Fibroblast of lung (primary cell): ENCODE measurements at regions not wholly inside any gene's neighbourhood (a gene's known extent, or its start where the extent isn't known, plus 50 kb on each side); places are given as distances from the start of the nearest gene placed in this dataset.

Experiments
- CTCF ChIP-seq, 2 donors: IDR thresholded peaks in 1 of 2; conservative IDR thresholded peaks in 1 of 2; 1 replicate in 1 of 2; 2 replicates in 1 of 2; pipeline ENCODE4 v1.5.1; 2011 to 2012; ENCODE audit warnings: low read length in 2 of 2, control low read depth in 1 of 2, inconsistent platforms in 1 of 2, low read depth in 1 of 2, mild to moderate bottlenecking in 1 of 2
- EZH2 ChIP-seq: IDR thresholded peaks from 2 replicates; pipeline ENCODE4 v1.5.1; 2012; ENCODE audit warnings: low read length, control low read depth, mild to moderate bottlenecking; ENCODE audit errors: missing control alignments

- TF ChIP-seq EZH2 (no peak), CTCF (conservative IDR thresholded peaks at IDR 0.05 in 1 of 2, IDR thresholded peaks at IDR 0.05 in 1 of 2; ENCODE audit: low read depth in 1 of 2, low read length in 2 of 2) (no peak)
Observed at GRCh38 chr17:73770849-73771229, 126.6 kb upstream of the SDK2 start.
